HG02943 (cell line): ENCODE measurements at regions not wholly inside any gene's neighbourhood (a gene's known extent, or its start where the extent isn't known, plus 50 kb on each side); places are given as distances from the start of the nearest gene placed in this dataset.
"Not testable (repeated sequence)": the region's sequence is repeated elsewhere in the genome, so short reads cannot be mapped to it uniquely, and the experiment has no call there.

Source experiments
- ATAC-seq: cut with Tn5 transposase; IDR thresholded peaks from one replicate; pipeline ENCODE4 v1.9.1; 2021; ENCODE audit warnings: mild to moderate bottlenecking, low read depth, moderate library complexity; ENCODE audit not compliant: unreplicated experiment

DNA sequence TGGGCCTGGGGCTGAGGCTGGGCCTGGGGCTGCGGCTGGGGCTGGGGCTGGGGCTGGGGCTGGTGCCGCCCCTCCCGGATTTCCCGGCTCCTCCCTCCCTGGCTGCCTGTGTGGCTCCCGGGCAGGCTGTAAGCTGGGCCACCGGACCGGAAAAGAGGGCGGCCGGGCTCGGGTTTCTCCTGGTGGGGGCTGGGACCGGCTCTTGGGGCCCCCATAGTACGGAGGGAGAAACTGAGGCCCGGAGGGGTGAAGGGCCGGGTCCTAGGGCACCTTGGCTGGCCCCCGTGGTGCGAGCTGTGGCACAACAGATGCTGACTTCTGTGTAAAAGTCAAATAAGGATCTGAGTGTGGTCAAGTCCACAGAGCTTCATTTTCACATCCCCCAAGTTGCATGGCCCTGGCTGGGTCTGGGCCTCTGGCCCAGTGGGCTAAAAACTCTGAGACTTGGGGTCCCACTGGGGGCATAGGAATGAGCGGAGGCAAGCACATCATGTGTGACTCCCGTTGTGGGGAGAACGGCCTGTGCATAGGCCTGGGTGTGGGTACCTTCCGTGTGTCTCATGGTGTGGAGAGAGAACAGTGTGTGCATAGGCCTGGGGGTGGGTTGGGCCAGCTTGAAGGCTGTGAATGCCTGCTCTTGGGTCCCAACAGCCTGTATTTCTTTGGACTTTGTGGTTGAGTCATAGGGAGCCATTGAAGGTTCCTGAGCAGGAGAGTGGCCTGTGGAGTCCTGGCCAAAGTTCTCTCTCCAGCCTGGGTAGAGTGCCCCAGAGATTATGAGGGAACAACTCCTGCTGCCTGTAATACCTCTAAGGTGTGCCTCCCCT lies 123.9 kb upstream of the CIBAR2 start:
- no peak for ATAC-seq

DNA sequence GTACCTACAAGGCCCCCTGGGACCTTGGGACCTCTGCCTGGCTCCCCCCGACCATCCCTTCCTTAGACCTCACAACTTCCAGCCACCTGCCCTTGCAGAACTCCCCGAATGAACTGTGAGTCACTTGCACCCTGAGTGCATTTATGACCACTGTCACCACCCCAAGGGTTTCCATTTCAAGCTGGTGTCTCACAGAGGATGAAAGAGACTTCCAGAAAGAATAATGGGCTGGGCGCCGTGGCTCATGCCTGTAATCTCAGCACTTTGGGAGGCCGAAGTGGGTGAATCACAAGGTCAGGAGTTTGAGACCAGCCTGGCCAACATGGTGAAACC lies 124.5 kb upstream of the CIBAR2 start:
- ATAC-seq: no peak

DNA sequence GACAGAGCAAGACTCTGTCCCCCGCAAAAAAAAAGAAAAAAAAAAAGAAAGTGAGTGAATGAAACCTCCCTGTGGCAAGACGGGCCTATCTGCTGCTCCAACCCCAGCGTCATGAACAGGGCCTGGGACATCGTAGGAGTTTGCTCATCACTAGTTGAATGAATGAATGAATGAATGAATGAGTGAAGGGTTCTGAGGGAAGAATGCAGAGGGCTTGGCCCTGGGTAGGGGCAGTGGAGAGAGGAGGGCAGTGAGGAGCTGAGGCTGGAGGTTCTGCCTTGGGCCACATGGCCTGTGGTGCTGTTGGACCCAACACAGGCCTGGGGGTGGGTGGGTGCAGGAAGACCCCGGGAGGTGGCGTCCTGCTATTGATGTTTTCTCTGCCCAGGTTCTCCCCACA lies 125.5 kb upstream of the CIBAR2 start:
- ATAC-seq: no peak

DNA sequence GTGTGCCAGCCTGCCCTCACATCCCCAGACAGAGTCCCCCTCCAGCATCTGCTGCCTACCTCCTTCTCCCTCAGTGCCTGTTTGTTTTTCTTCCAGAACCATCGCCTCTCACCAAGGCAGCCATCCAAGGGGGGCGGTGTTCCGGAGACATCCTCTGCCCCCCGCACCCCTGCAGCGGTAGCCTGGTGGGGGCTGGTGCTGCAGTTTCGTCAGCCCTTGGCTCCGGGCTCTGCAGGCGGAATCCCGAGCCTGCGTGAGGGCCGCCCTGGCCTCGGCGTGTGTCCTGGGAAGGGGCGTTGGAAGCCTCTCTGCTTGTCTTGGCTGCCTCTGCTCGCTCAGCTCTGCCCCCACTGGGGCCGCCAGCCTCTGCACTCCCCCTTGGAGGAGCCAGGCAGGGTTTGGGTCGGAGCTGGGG lies 126.0 kb upstream of the CIBAR2 start:
- ATAC-seq: no peak

DNA sequence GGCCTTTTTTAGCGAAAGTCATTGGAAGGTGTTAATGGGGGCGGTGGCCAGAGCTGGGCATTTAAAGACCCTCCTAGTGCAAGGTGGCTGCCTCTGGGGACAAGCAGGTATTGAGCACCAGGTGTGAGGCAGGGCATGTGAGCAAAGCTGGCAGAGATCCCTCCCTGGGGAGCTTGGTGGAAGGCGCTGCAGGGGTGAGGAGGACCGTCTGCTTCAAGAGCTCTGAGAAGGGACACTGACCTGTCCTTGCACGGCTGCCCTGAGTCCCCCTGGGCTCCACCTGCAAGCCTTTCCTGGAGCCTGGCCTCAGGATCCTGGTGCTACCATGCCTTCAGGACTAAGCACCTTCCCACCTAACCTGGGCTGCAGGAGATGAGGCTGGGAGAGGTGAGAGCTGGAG lies 127.0 kb upstream of the CIBAR2 start:
- ATAC-seq: no peak

DNA sequence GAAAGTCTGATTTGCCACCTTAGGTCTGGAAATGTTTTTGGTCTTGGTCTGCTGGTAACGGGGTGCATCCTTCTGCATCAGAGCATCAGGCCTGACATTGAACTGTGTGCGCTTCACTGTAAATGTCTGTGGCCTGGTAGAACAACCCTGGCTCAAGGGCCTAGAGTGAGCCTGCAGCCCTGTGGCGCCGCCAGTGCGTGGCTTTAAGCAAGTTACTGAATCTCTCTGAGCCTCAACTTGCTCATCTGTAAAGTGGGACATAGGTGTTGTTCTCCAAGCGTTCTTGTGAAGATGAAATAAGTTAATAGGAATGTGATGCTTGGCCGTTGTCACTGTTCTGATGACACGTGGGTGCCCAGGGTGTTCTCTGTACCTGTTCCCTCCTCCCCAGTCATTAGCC lies 127.6 kb upstream of the CIBAR2 start:
- no peak for ATAC-seq

DNA sequence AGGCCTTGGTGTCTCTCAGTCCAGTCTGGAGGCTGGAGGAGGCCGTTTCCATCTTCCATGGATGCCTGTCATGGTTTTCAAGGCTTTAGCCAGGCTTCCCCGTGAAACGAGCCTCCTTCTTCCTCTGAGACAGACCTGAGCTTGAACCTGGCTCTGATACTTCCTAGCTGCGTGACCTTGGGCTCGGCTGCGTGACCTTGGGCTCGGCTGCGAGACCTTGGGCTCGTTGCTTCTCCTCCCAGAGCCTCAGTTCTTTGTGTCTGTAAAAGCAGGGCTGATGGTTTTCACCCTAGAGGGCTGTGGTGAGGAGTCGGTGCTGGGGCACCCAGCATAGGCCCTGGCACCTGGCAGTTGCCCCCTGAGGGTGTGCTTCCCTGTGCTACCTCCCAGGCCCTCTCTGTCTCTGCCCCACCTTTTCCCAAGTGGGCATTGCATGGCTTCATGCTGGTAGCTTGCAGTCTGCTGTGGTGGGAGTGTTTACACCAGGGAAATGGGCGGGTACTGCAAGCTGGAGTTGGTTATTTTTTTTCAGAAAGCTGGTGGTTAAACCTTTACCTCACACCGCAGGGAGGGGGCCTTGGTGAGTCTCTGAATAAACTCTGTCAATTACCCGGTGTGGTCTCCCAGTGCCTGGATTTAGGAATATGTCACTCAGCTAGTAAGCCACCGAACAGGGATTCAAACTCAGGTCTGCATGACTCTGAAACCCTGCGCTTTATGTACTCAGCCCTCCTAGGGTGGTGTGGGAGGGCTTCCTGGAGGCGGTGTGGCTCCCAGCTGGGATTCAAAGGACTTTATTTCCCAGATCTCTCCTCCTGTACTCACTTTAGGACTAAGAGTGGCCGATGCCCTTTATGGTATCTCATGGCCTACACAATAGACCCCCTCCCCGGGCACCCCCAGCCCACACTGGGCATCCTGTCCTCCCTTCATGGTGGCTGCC lies 129.0 kb upstream of the CIBAR2 start:
- ATAC-seq: no peak

DNA sequence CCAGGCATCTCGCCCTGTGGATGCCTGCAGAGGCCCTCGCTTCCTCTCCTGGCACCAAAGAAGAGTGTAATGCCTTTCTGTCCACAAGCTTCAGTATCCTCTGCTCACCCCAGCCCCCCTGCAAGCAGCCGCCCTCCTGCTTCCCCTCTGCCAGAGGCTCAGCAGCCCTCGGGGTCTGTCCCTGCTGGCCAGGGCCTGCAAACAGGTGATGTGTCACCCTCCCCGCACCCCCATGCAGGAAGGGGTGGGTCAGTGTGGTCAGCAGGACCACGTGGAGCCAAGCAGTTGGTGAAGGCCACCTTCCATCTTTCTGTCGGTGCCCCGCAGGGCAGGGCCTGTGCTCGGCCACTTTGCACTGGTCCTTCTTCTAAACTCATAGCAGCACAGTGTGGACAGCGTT lies 129.9 kb upstream of the CIBAR2 start:
- ATAC-seq: no peak

DNA sequence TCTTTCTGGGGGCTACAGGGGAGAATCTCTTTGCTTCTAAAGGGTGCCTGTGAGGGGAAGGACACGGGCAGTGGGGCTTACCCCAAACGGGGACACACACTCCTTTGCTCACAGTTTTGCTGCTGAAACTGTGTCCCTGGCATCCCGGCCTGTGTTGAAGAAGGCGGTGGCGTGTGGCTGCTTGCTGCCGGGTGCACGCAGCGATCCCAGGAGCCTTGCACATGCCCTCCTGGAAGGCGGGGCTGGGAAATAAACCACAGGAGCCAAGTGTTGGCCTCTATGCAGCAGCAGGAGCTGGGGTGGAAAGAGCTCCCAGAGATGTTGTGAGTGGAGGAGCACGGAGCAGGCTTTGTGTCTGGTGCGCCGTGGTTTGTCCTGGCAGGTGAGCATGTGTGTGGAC lies 131.0 kb upstream of the CIBAR2 start:
- ATAC-seq: no peak

DNA sequence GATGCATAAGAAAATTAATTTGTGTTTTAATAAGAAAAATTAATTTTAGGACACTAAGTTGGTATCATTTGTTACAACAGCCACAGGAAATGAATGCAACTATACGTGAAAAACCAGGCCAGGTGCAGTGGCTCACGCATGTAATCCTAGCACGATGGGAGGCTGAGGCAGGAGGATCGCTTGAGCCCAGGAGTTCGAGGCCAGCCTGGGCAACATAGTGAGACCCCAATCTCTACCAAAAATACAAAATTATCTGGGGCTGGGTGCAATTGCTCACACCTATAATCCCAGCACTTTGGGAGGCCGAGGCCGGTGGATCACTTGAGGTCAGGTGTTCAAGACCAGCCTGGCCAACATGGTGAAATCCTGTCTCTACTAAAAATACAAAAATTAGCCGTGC lies 132.2 kb upstream of the CIBAR2 start:
- not testable (repeated sequence) for ATAC-seq

DNA sequence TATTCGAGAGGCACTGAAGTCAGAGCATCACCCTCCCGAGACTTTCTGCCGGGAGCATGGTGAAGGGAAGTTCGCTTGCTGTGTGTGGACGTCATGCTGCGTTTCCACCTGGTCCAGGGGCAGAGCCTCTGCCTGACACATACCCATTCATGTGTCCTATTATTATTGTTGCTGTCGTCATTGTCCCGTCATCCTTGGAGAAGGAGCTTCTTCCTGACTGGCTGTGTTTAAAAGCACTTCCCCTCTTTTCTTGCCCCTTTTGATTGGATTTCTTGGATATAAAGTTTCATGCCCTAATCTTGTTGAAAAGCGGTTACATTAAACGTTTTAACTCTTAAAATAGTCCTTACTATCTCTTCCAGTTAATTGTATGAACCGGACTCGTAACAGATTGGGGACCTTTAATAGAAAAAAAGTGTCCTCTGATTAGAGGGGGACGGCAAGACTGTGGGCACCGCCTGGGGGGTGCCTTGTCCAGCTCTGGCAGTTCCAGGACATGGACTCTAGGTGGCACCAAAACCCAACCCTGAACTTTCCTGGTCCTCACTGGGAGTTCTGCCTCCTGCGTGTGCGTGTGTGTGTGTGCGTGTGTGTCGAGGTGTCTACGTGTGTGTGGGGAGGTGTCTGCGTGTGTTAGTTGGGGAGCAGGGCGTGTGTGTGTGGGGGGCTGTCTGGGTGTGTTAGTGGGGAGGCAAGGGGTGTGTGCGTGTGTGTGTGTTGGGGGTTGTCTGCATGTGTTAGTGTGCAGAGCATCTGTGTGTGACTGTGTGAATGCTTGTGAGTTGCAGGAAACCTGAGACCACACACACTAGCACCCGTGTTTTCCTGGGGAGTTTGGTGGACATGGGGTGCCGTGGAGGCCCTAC lies 133.3 kb upstream of the CIBAR2 start:
- ATAC-seq: no peak

DNA sequence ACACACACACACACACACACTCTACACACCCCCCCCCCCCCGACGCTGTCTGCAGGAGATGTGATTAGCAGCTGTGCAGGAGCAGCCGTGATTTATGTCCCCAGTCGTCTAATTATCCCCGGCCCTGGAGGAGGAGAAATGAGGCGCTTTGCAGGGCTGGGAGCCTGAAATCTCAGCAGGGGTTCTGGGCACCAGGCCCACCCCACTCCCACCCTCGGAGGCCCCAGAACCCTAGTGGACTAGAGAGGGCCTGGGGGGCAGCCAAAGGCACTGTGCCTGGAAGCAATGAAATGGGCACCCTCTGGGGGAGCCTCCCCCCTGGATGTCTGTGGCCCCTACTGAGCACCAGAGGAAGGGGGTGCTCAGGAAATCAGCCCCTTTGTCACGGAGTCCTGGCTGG lies 134.2 kb upstream of the CIBAR2 start:
- no peak for ATAC-seq

DNA sequence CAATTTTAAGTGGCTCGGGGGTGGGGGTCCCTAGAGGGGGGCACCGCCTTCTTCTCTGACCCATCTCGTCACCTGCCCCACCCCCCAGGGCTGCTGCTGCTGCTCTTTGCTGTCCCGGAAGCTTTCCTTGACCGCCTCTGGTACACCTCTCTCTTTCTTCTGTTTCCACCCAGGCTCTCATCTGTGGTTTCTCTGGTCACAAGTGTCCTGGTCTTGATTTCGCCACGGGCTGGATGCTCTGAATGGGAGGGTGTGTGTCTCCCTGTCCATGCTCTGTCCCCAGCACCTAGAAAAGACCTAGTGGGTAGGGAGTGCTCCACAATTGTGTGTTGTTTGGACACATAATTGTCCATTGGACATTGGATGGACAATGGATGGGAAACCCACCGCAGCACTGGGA lies 134.7 kb upstream of the CIBAR2 start:
- no peak for ATAC-seq

DNA sequence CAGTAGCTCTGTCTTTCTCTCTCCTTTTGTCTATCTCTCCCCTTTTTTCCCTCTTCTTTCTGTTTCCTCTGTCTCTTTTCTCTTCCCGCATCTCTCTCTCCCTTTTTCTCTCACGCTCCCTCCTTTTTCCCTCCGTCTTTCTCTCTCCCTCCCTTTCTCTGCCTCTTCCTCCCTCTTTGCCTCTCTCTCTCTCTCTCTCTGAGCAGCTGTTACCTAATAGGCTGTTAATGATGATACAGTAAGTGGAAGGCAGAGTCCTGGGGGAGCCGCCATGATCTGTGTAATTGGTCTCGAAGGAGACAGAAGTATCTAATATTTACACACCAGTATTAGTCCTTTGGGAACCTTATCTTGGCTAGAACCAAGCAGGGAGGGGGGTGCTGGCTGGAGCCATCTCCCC lies 136.1 kb upstream of the CIBAR2 start:
- ATAC-seq: no peak

DNA sequence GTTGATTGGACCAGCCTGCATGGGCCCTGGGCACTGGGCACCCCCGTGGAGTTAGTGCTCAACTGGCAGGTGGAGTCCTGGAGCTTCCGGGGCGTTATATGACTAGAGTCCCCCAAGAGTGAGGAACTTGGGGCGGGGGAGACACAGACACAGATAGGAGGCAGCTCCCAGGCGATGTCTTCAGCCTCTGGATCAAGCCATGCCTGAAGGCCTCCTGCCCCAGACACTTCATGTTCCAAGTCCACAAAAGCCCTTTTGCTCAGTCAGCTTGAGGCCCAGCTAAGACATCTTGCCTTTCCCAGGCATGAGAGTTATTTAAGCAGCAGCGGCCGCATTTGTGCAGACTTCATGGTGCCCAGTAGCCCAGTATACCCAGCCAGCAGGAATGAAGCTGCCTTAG lies 136.6 kb upstream of the CIBAR2 start:
- no peak for ATAC-seq

DNA sequence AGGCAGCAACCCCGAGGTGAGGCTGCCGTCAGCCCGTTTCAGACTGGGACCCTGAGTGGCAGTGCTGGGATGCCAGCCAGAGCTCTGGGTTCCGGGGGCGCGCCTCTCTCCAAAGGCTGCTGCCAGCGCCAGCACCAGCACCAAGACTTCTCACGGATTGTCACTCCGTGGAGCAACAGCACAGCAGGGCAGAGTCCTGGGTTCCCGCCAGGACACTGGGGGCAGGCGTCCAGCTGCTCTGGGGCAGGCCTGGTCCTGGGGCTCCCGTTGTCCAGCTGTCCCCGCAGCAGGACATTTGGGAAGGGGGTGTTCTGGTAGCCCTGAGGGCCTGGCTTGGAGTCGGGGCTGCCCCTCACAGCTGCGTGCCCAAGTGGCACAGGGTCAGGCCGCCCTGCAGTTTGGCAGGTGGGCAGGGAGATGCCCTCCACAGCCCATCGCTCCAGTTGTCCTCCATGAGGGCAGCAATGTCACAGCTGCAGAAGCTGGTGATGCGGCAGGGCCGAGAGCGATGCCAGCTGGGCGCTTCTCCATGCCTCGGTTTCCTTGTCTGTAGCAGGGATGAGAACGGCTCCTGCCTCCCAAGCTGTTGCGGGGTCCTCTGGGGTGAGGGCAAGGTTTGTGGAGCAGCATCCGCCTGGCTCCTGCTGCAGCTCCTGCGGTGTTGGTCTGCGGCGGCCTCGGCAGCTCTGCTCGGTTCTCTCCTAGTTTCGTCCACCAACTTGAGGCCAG lies 137.3 kb upstream of the CIBAR2 start:
- no peak for ATAC-seq

DNA sequence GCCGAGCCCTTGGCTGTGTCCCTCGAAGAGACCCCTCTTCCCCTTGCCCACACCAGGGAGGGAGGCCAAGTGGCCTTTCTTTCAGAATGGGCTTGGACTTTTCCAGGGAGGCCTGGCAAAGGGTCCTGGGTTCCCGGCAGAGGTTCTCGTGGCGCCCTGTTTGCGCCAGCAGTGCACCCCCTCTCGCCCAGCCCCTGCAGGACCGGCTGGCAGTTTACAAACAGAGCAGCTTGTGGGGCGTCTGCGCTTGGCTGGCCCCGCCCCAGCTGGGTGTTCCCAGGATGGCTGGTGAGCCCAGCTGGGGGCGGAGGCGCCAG lies 137.8 kb upstream of the CIBAR2 start:
- ATAC-seq: no peak

DNA sequence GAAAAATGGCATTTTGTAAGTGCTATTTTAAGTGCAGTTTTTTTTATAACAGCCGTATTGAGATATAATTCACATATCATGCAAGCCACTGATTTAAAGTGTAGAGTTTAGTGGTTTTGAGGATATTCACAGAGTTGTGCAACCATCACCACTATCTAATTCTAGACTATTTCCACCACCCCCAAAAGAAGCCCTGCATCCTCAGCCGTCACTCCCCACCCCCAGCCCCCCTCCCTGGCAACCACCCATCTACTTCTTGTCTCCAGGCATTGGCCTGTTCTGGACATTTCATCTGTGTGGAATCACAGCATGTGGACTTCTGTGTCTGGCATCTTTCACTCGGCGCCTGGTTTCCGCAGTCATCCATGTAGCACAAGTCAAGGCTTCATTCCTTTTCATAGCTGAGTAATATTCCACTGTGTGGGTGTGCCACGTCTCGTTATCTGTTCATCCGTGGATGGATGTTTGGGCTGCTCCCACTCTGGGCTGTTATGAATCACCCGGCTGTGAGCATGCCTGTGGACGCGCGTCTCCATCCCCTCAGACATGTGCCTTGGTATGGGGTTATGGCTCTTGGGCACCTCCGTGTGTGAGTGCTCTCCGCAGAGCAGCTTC lies 138.4 kb upstream of the CIBAR2 start:
- ATAC-seq: no peak

DNA sequence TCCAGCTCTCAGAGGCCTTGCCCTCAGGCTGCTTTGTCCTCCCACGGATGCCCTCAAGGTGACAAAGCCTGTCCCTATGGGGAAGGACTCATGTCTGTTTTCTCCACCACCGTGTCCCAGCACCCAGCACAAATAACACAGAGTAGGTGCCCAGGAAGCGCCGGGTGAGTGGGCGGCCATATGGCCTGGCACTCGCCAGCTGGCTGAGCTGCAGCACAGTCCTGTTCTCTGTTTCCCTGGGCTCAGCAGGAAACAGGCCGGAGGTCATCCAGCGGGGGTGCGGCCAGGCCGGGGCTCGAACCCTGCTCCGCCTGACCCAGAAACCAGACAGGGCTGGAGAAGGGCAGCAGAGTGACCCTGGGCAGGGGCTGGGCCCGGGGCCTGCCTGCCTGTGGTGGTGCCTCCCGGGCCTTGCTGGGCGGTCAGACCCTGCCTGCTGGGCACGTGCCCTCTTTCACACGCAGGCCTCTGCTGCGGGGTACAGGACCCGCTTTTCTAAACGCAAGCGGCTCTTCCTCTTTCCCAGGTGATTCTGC lies 139.0 kb upstream of the CIBAR2 start:
- ATAC-seq: no peak

DNA sequence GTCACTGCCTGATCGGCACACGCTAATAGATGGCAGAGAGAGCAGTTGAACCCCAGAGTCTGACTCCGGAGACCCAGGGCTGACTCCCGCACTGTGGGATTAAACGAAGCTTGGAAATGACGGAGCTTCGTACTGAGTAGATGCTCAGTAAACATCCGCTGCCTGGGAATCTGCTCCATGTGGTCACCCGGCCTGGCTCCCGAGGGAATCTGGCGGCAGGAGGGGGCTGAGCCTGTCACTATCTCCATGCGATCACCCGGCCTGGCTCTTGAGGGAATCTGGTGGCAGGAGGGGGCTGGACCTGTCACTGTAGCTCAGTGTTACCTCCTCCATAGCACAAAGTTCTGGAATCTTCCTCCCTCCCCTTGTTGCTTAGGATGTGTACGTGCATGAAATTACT lies 139.7 kb upstream of the CIBAR2 start:
- ATAC-seq: no peak
